ENCODE measurements at regions not wholly inside any gene's neighbourhood (a gene's known extent, or its start where the extent isn't known, plus 50 kb on each side); places are given as distances from the start of the nearest gene placed in this dataset.

DNA sequence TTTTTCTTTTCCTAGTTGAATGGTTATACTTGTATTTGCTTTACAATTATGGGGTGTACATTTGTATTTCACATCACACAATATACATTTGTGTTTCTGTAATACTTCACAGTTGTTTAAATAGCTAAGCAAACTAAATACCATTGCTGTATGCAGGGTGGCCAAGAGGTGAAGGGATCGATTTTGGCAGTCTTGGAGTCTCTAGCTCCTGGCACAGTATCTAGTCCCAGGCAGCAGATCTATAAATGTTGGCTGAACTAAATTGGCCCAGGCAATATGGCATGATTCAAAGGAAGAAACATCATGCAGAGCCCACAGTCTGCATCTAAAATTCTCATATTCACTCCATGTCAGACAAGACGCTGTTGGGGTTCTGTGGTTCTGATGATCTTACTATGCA lies 110.1 kb upstream of the GPBP1 start:
- no peak for DNase-seq
- Histone ChIP-seq H3K4me3 (replicated peaks in 1 of 3) (no peak overlapping the region), H3K9me3 (no peaks in the 10 kb centered on the region), H3K27ac (no peak overlapping the region), H3K36me3 (no peaks in the 10 kb centered on the region), H3K27me3 (no peaks in the 10 kb centered on the region), H3K4me1 (no peaks in the 10 kb centered on the region)
- TF ChIP-seq POLR2A (IDR thresholded peaks at IDR 0.05): no peak
- TF ChIP-seq, protein P1, sequence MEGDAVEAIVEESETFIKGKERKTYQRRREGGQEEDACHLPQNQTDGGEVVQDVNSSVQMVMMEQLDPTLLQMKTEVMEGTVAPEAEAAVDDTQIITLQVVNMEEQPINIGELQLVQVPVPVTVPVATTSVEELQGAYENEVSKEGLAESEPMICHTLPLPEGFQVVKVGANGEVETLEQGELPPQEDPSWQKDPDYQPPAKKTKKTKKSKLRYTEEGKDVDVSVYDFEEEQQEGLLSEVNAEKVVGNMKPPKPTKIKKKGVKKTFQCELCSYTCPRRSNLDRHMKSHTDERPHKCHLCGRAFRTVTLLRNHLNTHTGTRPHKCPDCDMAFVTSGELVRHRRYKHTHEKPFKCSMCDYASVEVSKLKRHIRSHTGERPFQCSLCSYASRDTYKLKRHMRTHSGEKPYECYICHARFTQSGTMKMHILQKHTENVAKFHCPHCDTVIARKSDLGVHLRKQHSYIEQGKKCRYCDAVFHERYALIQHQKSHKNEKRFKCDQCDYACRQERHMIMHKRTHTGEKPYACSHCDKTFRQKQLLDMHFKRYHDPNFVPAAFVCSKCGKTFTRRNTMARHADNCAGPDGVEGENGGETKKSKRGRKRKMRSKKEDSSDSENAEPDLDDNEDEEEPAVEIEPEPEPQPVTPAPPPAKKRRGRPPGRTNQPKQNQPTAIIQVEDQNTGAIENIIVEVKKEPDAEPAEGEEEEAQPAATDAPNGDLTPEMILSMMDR (IDR thresholded peaks at IDR 0.05): no peak
- WGBS, 2 donors: 71 to 81% methylated on average over 2 of the region's 2 CpGs
- intact Hi-C loops (cut with DNase I): no loop called here

DNA sequence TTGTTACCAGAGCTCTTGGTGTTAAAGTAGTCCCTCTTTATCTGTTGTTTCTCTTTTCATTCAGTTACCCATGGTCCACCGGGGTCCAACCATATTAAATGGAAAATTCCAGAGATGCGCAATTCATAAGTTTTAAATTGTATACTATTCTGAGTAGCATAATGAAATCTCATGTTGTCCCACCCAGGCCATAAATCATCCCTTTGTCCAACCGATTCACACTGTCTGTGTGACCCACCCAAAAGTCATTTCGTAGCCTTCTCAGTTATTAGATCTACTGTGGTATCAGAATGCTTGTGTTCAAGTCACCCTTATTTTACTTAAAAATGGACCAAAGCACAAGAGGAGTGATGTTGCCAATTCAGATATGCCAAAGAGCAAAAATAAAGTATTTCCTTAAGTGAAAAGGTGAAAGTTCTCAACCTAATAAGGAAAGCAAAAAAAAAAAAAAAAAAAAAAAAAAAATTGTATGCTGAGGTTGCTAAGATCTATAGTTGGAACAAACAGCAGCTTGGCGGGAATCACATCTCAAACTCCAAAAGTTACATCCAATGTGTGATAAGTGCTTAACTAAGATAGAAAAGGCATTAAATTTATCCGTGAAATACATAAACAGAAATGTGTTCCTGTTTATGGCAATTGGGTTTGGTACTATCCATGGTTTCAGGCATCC lies 106.8 kb upstream of the GPBP1 start:
- Histone ChIP-seq H3K27me3 (no peaks in the 10 kb centered on the region), H3K36me3 (no peaks in the 10 kb centered on the region), H3K27ac (no peak overlapping the region), H3K4me1 (no peaks in the 10 kb centered on the region), H3K4me3 (replicated peaks in 1 of 3) (no peak overlapping the region), H3K9me3 (no peaks in the 10 kb centered on the region)
- DNase-seq: no peak
- WGBS, 2 donors: 88 to 90% methylated on average over 6 of the region's 6 CpGs
- intact Hi-C loops (cut with DNase I): no loop called here
- TF ChIP-seq, protein P1 (IDR thresholded peaks at IDR 0.05): no peak
- no peak for TF ChIP-seq POLR2A (IDR thresholded peaks at IDR 0.05)

DNA sequence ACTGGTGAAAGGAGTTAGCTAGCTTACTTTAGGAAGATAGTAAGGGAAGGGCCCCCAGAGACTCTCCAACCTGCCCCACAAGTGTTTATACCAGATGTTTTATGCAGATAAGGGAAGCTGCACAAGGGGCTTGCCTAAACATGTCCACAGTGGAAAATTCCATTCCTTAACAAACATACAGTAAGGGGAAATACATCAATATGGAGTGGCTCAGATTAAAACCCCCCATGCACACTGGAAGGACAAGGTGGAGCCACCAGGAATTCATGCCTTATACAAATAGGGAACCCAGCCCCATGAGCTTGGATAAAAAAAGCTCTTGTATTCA lies 106.3 kb upstream of the GPBP1 start:
- Histone ChIP-seq H3K4me1 (no peaks in the 10 kb centered on the region), H3K9me3 (no peaks in the 10 kb centered on the region), H3K4me3 (replicated peaks in 1 of 3) (no peak overlapping the region), H3K27me3 (no peaks in the 10 kb centered on the region), H3K27ac (no peak overlapping the region), H3K36me3 (no peaks in the 10 kb centered on the region)
- DNase-seq: no peak
- TF ChIP-seq, protein P1 (IDR thresholded peaks at IDR 0.05): no peak
- TF ChIP-seq POLR2A (IDR thresholded peaks at IDR 0.05): no peak
- intact Hi-C loops (cut with DNase I): no loop called here

DNA sequence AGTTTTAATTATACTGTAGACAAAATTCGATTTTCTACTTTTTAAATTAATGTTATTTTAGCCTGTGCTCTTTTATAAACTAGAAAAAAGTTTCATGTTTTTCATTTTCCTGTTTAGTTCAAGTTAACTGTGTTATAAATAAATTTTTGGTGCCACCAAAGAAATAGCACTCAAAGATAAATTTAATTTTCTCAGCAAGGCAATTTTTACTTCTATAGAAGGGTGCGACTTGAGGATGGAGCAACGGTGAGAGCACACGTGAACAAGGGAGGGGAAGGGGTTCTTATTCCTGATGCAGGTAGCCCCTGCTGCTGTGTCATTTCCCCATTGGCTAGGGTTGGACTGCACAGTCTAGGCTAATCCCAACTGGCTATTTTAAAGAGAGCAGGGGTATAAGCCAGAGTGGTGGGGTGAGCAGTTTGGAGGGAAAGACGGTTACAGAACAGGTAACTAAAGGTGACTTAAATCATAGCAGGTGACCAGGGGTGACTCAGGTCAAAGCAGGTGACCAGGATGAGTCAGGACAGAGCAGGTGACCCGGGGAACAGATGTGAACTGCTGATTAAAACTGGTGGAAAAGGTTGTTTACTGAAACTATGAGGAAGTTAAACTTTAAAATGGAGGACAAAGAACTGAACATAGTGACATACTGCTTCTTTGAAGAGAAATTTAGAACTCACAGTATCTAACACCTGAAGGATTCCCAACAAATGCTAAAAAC lies 104.6 kb upstream of the GPBP1 start:
- no peak overlapping the region for H3K4me3 ChIP-seq (replicated peaks in 1 of 3)
- TF ChIP-seq, protein P1 (IDR thresholded peaks at IDR 0.05): no peak
- TF ChIP-seq POLR2A (IDR thresholded peaks at IDR 0.05): no peak
- H3K27ac ChIP-seq: no peak overlapping the region
- no peaks in the 10 kb centered on the region for H3K4me1 ChIP-seq
- H3K36me3 ChIP-seq: no peaks in the 10 kb centered on the region
- H3K9me3 ChIP-seq: no peaks in the 10 kb centered on the region
- WGBS, 2 donors: 86 to 89% methylated on average over 6 of the region's 6 CpGs
- intact Hi-C loops (cut with DNase I): no loop called here
- H3K27me3 ChIP-seq: no peaks in the 10 kb centered on the region
- DNase-seq: no peak

DNA sequence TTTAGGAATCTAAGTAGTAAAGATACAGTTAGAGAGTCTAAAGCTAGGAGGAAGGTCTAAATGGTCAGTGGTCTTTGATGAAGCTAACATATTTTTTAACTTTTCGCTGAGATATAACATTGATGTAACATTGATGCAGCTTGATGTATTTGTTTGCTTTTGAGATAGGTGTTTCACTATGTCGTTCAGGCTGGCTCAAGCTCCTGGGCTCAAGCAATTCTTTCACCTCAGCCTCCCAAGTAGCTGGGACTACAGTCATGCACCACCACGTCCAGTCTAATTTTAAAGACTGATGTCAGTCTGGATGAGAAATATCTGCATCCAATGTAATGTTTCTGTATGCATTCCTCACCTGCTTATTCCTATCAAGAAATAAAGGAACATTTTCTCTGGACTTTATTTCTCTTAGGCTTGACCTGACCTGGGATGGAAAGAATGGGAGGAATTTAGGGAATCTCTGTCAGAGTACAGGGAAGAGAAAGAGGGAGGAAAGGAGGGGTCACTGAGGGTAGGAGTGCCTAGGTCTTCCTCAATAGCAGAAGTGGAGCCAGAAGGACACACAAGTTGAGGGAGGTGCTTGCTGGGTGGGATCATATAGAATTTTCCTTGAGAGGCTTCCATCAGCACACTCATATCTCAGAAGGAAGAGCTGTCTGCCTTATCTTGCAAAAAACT lies 101.5 kb upstream of the GPBP1 start:
- Histone ChIP-seq H3K27ac (no peak overlapping the region), H3K27me3 (no peaks in the 10 kb centered on the region), H3K9me3 (no peaks in the 10 kb centered on the region), H3K4me3 (replicated peaks in 1 of 3) (no peak overlapping the region), H3K4me1 (no peaks in the 10 kb centered on the region), H3K36me3 (no peaks in the 10 kb centered on the region)
- 58 to 59% methylated on average over 3 of the region's 3 CpGs for WGBS, 2 donors
- DNase-seq: no peak
- TF ChIP-seq, protein P1 (IDR thresholded peaks at IDR 0.05): no peak
- TF ChIP-seq POLR2A (IDR thresholded peaks at IDR 0.05): no peak
- intact Hi-C loops (cut with DNase I): no loop called here

All from thyroid gland (tissue), 4 donors.